ENCODE measurements at regions not wholly inside any gene's neighbourhood (a gene's known extent, or its start where the extent isn't known, plus 50 kb on each side); places are given as distances from the start of the nearest gene placed in this dataset.
"Not testable (repeated sequence)": the region's sequence is repeated elsewhere in the genome, so short reads cannot be mapped to it uniquely, and the experiment has no call there.

DNA sequence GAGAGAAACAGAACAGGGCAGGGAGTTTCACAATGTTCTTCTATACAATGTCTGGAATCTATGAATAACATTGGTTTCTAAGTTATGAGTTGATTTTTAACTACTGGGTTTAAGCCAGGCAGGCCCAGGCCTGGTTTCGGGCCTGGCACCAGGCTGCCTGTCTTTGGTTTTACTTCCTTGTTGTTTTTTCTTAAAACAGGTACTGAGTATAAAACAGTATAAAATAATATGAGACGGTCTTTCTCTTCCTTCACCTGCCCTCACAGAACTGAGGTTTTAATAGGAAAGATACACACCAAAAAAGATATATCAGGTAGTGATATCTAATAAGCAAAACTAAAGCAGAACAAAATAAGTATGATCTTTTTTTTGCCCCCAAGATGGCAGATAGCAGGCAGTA lies 52.0 kb downstream of the CRPPA start:
- H3K14ac ChIP-seq (replicated peaks; ENCODE audit: low read depth, low read length); dilution Hi-C loops (cut with HindIII; ENCODE audit: low sequenced_read_pairs, unreplicated experiment); H4K91ac ChIP-seq (ENCODE audit: insufficient read depth, low read depth, low read length); H4K8ac ChIP-seq (ENCODE audit: low read depth in 2 of 2, low read length in 2 of 2); H3K56ac ChIP-seq (ENCODE audit: extremely low read depth, insufficient read depth, low read length); H2AK9ac ChIP-seq (replicated peaks; ENCODE audit: low read depth, low read length, poor library complexity); H3K9ac ChIP-seq (ENCODE audit: low read depth, low read length); H3K79me1 ChIP-seq (ENCODE audit: low read depth in 1 of 2, low read length in 2 of 2); in situ Hi-C loops (cut with MboI; ENCODE audit: low sequenced_read_pairs); H2BK15ac ChIP-seq (ENCODE audit: low read depth, low read length); H3K18ac ChIP-seq (ENCODE audit: low read depth, low read length); H2BK5ac ChIP-seq (ENCODE audit: low read depth, low read length, poor library complexity, severe bottlenecking); H3K23ac ChIP-seq (ENCODE audit: low read depth, low read length); H3K36me3 ChIP-seq (ENCODE audit: control insufficient read depth, insufficient read depth, low read length); H2AFZ ChIP-seq (replicated peaks; ENCODE audit: low read length, poor library complexity); ATAC-seq (ENCODE audit: low read depth); H3K27ac ChIP-seq (ENCODE audit: insufficient read depth, low read length); H4K20me1 ChIP-seq (ENCODE audit: insufficient read depth, low read length); H3K9me1 ChIP-seq (ENCODE audit: insufficient read depth, low read length); H3K4me1 ChIP-seq (ENCODE audit: control insufficient read depth, insufficient read depth, low read length); H3K27me3 ChIP-seq (ENCODE audit: control insufficient read depth, insufficient read depth, low read length); H2BK20ac ChIP-seq (ENCODE audit: low read depth, low read length); DNase-seq; H3K4me2 ChIP-seq (ENCODE audit: low read depth, low read length); H3K4me3 ChIP-seq (ENCODE audit: insufficient read depth, low read depth, low read length); intact Hi-C loops (cut with micrococcal nuclease); H3K4ac ChIP-seq (ENCODE audit: low read depth, low read length); POLR2A ChIA-PET (ENCODE audit: unreplicated experiment); H2BK120ac ChIP-seq (ENCODE audit: low read depth, low read length); H3K9me3 ChIP-seq (ENCODE audit: control insufficient read depth, insufficient read depth, low read length); H2AK5ac ChIP-seq (ENCODE audit: low read depth, low read length); H4K5ac ChIP-seq (ENCODE audit: low read depth, low read length); BruUV-seq (replicated peaks): not testable (repeated sequence)
- CTCF ChIA-PET = interaction anchor here (0.6 kb wide), 1 partner anchor 175 kb away, joined by 4 read pairs; no protein-coding TSS in a partner anchor
- WGBS, 2 experiments (ENCODE audit: extremely low coverage in 2 of 2, insufficient read length in 1 of 2) = no CpG with 5 or more reads among the region's 2 CpGs
